NCI-H2227 (cell line): ENCODE measurements at regions not wholly inside any gene's neighbourhood (a gene's known extent, or its start where the extent isn't known, plus 50 kb on each side); places are given as distances from the start of the nearest gene placed in this dataset.

Source experiments
- DNase-seq: peaks from one replicate; lab custom pipeline; 2025; ENCODE audit not compliant: unreplicated experiment; lab: John Stamatoyannopoulos, UW

DNA sequence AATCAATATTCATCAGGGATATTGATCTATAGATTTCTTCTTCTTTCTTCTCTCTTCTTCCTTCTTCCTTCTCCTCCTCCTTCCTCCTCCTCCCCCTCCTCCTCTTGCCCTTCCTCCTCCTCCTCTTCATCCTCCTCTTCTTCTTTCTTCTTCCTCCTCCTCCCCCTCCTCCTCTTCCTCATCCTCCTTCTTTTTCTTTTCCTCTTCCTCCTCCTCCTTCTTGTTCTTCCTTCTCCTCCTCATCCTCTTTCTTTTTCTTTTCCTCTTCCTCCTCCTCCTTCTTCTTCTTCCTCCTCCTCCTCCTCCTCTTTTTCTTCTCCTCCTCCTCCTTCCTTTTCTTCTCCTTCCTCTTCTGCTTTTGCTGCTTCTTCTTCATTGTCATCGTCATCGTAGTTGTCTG, 52.4 kb upstream of the SERINC1 start:
- DNase-seq: no peak

GRCh38 chr6:122530440-122531046, 58.9 kb upstream of the SERINC1 start:
- peak; percentile 66 for DNase-seq

GRCh38 chr6:122548281-122548680, 61.9 kb upstream of the PKIB start:
- no peak for DNase-seq

DNA sequence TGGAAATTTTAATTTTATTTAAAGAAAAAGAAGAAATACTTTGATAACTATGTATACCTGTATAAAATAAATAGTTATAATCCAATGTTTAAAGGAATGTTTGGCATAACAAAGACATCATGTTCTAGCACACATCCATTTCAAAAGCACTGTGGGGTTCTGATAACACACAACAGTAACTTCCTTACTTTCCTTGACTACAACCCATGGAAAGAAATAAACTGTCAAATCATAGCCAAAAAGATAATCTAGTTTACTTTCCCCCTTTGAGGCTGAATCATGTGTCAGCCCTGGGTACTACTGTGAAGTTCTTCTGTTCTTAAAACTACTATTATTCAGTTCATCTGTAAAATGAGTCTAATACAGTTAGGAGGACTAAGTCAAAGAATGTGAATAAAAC, 61.4 kb upstream of the PKIB start:
- no peak for DNase-seq

DNA sequence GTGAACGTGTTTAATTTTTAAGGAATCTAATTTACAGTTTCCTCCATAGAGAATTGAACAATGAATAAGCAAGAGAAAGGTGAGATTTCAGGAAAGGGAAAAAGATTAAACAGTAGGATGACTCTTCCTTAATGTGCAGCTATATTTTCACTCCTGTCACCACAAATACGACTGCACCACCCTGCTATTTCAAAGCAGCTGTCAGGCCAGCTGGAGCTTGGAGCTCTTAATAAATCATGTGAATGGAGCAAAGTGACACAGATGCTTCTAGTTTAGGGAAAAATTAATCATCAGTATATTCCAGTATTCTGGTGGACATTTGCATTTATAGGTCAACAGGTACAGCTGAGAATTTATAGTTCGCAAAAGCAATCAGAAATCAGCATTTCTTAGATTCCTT, 56.5 kb upstream of the PKIB start:
- no peak for DNase-seq

DNA sequence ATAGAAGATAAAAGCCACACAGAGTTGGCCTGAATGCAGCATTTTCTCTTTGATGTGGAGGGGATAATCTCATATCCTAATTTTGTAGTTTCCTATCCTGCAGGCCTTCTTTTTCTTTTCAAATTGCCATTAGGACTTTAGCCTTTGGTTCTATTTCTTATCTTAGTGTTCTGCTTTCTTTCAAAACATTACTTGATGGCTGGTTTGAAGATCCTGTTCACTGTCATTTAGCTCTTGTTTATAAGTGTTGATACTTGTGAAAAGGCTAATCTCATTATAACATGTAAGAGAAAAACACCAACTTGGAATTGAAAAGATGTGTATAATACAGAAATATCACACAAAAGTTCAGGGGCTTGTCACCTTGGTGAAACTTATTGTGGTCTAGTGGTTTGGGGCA, 54.6 kb upstream of the PKIB start:
- DNase-seq: no peak

DNA sequence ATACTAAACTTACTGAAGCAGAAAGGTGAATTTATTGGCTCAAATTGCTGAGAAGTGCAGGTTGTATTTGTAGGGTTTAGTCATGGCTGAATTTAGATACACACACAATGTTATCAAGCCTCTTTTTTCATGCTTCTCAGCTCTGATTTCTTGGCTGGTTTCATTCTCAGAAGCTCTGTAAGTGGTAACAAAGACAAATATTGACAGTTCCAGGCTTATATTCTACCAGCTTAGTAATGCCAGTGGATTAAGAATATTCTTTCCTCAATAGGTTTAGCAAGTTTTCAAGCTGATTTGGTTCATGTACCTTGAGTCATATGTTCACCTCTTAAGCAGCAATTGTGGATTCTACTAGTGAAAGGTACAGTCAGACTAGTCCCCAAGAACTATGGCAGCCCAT, 52.1 kb upstream of the PKIB start:
- DNase-seq: no peak
